KOPT-K1 (cell line): ENCODE measurements at regions not wholly inside any gene's neighbourhood (a gene's known extent, or its start where the extent isn't known, plus 50 kb on each side); places are given as distances from the start of the nearest gene placed in this dataset.
"Not testable (repeated sequence)": the region's sequence is repeated elsewhere in the genome, so short reads cannot be mapped to it uniquely, and the experiment has no call there.

ENCODE experiments used
- H3K27ac ChIP-seq: fragments of 200-600 bp; sonication (generic); 2 replicates; pipeline ENCODE4 v1.5.1; 2016; ENCODE audit warnings: antibody characterized with exemption, mild to moderate bottlenecking, low read depth, low read length; ENCODE audit not compliant: poor library complexity, severe bottlenecking
- H3K36me3 ChIP-seq: fragments of 200-600 bp; sonication (generic); 2 replicates; pipeline ENCODE4 v1.5.1; 2017; ENCODE audit warnings: antibody characterized with exemption, mild to moderate bottlenecking, low read length, moderate library complexity; ENCODE audit not compliant: insufficient read depth
- H3K9me3 ChIP-seq: fragments of 200-600 bp; sonication (generic); 2 replicates; pipeline ENCODE4 v1.5.1; 2017; ENCODE audit warnings: antibody characterized with exemption, low read length, mild to moderate bottlenecking; ENCODE audit not compliant: insufficient read depth, poor library complexity, severe bottlenecking

DNA sequence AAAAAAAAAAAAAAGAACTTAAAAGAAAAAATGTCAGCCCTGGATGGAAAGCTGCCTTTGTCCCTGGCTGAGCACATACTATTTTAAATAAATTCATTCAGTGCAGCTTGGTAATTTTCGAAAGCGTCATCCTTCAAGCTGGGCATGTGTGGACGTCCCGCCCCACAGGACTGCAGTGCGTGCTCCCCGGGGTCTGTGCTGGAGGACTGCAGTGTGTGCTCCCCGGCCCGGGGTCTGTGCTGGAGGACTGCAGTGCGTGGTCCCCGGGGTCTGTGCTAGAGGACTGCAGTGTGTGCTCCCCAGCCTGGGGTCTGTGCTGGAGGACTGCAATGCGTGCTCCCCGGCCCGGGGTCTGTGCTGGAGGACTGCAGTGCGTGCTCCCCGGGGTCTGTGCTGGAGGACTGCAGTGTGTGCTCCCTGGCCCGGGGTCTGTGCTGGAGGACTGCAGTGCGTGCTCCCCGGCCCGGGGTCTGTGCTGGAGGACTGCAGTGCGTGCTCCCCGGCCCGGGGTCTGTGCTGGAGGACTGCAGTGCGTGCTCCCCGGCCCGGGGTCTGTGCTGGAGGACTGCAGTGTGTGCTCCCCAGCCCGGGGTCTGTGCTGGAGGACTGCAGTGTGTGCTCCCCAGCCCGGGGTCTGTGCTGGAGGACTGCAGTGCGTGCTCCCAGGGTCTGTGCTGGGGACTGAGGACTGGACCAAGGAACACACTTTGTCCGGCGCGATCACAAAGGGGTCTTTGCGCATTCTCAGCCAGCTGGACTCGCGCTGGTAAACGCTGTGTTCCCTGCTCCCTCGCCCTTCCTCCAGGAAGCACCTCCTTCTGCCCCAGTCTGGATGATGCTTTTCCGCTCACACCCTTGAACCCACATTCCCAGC is 86.3 kb downstream of the CPN2 start:
- not testable (repeated sequence) for H3K36me3 ChIP-seq, H3K27ac ChIP-seq, H3K9me3 ChIP-seq

DNA sequence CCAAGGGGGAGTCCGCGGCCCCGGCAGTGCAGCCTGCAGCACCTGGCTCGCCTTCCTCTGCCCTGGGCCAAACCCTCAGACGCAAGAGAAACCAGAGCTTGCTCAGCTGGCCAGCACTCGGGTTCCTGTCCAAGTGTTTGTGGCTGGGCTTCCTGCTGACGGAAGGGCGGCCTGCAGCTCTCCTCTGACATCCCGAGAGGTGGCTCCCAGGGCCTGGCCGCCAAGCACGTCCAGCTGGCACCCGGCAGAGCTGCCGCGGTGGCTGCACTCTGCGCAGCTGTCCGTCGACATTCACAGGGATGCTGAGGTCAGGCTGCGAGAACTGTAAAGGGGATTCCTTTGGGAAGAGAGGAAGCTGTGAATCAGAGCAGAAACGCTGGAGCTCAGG is 85.6 kb downstream of the CPN2 start:
- H3K36me3 ChIP-seq: no peaks in the 10 kb centered on the region
- no peak overlapping the region for H3K27ac ChIP-seq
- no peaks in the 10 kb centered on the region for H3K9me3 ChIP-seq

DNA sequence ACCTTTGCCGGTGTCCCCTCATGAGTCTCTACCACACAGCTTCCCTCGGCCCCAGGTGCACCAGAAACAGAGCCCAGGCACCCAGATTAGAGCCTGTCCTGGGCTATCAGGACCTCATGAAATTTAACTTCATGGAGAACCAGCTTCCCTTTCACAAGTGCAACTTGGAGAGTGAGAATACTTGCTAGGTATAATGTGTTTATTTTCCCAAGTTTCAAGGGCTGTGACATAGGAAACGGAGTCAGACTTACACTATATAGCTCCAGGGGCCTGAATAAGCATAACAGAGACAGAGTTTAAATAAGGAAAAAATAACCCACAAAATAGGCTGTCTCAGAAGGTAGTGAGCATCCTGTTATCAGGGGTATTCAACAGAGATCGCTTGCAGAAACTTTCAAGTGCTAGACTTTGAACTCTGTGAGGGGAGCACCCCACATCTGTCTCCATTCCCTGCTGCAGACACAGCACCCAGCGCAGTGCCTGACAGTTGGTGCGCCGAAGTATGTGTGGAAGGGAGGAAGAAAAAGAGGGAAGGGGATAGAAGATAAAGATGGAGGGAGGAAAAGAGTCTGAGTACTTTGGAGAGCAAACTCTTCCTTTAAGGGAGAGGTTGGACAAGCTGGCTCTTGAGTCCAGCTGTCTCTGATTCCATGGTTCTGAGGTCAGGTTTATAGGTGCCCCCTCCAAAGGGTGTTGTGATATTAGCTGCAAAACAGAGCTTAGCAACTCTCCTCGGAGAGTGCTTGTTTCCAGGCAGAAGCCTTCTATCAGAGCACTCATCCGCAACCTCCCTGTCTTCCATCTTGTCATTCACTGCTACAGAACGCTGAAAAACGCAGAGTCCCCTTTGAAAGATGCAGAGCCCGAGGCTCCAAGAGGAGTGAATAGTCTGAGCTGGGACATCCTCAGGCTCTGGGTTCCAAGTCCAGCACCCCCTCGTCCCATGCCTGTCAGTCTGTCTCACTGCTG is 84.8 kb downstream of the CPN2 start:
- no peaks in the 10 kb centered on the region for H3K9me3 ChIP-seq
- H3K36me3 ChIP-seq: no peaks in the 10 kb centered on the region
- H3K27ac ChIP-seq: no peak overlapping the region

DNA sequence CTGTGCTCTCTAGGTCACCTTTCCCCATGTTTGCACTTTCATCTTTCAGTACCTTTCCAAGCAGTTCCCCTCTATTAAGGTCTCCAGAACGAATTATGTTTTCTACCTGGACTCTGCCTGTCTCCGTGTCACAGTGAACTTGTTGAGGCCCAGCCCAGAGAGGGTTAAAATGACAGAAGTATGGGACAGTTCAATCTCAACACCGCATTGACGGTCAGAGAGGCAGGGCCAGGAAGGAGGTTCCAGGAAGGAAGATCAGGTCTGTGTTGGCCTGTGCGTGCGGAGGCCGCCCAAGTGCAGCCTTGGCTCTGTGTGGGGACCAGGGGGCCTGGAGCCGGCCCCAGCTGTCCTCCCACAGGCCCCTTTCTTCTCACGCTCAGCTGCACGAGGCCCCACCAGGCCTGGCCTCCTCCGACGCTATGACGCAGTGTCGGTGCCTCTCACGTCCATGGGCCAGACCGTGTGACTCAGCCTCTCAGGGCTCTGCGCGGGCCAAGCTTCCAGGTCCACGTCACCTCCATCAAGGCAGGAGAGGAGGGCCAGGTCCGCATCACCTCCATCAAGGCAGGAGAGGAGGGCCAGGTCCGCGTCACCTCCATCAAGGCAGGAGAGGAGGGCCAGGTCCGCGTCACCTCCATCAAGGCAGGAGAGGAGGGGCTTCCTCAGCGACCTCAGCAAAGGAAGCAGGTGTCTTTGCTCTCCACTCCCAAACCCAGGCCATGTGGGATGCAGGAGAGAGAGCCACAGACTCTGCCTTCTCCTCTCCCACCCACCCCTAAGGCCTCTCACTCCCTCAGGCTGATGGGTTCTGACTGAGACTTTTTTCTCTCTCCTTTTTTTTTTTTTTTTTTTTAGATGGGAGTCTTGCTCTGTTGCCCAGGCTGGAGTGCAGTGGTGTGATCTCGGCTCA is 83.1 kb downstream of the CPN2 start:
- Histone ChIP-seq H3K9me3 (no peaks in the 10 kb centered on the region), H3K27ac (no peak overlapping the region), H3K36me3 (no peaks in the 10 kb centered on the region)

DNA sequence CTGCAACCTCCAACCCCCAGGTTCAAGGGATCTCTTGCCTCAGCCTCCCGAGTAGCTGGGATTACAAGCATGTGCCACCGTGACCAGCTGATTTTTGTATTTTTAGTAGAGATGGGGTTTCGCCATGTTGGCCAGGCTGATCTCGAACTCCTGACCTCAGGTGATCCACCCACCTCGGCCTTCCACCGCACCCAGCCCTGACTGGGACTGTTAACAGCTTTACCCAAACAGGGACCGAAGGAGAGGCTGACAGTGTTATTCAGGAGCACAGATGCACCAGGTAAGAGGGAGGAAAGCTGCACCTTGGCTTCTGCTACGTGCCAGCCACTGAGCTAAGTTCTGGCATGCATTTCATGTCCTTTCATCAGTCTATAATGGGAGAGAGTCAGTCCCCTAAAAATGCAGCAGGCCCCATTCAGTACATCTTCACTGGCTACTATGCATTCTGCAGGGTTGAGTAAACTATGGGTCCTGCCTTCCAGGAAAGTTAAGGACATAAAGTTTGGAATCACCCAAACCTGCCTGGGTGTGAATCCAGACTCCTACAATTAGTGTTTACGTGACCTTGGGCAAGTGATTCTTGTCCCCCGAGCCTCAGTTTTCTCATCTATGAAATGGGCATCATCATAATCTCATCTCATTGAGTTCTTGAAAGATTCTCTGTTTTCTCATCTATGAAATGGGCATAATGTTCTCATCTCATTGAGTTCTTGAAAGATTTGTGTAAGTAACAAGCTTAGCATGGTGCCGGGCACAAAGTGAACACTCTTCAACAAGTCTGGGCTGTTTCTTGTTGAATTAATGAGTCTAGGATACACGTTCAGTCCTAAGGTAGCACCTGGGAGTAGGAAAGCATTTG is 82.2 kb downstream of the CPN2 start:
- H3K36me3 ChIP-seq: no peaks in the 10 kb centered on the region
- H3K9me3 ChIP-seq: no peaks in the 10 kb centered on the region
- H3K27ac ChIP-seq: no peak overlapping the region

DNA sequence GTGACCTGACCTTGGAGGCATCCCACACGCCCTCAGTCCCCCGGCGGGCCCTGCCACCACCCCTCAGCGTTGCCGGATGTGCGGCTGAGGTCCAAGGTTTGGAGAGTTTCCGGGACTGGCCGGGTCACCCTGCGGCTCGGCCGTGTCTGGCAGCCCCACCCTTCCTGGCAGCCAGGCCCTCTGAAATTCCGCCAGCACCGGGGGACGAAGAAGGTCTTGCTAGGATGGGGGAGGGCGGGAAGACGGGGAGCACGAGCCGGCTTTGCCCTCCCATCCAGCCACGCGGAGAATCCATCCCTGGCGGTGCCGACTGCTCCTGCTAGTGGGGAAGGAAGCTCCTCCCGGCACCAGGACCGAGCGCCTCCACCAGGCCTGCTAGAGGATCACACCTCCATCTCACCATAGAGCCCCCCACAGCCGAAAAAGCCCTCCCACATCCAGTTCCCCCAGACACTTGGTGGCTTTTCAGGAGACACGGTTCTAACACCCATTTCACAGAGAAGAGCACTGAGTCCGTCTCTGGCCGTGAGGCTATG is 81.5 kb downstream of the CPN2 start:
- H3K9me3 ChIP-seq: no peaks in the 10 kb centered on the region
- H3K36me3 ChIP-seq: no peaks in the 10 kb centered on the region
- no peak overlapping the region for H3K27ac ChIP-seq

DNA sequence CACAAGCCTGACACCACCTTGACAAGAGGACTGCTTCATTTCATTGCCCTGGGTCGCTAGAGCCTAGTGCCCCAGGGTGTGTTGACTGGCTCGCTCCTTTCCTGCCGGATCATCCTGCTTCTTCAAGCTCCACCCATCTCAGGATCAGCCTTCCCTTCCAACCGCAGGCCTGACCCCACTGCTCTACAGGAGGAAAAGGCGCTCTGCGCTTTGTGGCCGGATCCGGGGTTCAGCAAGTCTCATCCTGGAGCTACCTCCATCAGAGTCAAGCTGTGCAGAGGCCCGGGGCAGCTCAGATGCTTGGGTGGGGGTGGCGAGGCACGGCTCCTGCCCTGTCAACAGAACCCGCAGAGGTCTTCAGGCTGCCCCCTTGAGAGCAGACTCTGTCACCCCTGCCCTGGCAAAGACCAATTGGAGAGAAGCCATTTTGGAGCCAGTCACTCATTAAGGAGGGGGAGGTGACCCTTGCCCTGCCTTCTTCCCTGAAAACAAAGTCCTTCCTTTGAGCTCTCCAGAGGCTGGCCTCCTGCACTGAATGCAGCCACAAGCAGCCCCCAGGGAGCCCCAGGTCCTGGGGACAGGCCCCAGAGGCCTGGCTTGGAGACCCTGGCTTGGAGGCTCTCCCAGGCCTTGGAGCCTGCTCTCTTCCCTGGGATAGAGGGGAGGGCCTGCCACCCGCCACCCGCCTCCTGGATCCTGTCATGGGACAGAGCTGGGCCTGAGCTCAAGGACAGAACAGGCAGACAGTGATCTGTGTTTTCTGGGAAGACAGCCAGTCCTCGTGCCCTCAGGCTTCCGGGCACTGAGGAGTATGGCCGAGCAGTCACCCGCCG is 80.3 kb downstream of the CPN2 start:
- no peaks in the 10 kb centered on the region for H3K36me3 ChIP-seq
- no peaks in the 10 kb centered on the region for H3K9me3 ChIP-seq
- H3K27ac ChIP-seq: no peak overlapping the region

DNA sequence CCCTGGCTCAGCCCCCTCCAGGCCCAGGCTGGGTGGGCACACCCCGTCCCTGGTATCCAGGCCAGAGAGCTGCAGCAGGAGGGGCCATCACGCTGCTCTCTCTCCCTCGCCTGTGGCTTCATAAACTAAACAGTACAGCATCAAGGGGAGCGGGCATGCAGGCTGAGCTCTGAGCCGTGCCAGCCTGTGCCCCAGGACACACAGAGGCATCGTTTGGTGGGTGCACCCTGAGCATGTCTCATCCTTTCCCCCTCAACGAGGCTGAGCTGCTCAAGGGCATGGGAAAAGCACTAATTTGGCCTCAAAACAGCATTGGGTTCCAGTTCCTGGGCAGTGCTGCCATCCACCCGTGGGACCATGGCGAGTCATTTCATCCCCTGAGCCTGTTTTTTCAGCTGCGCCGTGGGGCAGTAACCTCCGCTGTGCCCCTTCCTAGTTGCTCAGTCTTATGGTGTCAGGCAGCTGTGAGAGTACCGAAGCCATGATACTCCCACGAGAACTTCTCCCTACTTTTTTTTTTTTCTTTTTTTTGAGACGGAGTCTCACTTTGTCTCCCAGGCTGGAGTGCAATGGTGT is 79.6 kb downstream of the CPN2 start:
- Histone ChIP-seq H3K36me3 (no peaks in the 10 kb centered on the region), H3K27ac (no peak overlapping the region)

DNA sequence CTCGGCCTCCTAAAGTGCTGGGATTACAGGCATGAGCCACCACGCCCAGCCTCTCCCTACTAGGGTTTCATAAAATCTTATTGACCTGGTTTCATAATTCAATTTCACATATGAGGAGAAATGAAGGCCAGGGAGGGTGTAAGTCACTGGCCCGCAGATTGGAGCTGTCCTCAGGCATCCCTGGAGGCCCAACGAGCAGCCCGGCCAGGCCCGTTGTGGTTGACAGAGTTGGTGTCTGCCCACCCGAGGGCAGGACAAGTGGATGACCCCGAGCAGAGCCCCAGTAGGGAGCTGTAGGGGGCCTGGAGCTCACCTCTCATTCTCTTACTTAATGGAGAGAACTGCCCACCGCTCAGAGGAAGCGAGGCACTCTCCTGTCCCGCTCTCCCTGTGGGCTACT is 78.9 kb downstream of the CPN2 start:
- Histone ChIP-seq H3K9me3 (no peaks in the 10 kb centered on the region), H3K36me3 (no peaks in the 10 kb centered on the region), H3K27ac (no peak overlapping the region)

More for the DNA sequence above, 79.6 kb downstream of the CPN2 start:
- H3K9me3 ChIP-seq: no peaks in the 10 kb centered on the region

DNA sequence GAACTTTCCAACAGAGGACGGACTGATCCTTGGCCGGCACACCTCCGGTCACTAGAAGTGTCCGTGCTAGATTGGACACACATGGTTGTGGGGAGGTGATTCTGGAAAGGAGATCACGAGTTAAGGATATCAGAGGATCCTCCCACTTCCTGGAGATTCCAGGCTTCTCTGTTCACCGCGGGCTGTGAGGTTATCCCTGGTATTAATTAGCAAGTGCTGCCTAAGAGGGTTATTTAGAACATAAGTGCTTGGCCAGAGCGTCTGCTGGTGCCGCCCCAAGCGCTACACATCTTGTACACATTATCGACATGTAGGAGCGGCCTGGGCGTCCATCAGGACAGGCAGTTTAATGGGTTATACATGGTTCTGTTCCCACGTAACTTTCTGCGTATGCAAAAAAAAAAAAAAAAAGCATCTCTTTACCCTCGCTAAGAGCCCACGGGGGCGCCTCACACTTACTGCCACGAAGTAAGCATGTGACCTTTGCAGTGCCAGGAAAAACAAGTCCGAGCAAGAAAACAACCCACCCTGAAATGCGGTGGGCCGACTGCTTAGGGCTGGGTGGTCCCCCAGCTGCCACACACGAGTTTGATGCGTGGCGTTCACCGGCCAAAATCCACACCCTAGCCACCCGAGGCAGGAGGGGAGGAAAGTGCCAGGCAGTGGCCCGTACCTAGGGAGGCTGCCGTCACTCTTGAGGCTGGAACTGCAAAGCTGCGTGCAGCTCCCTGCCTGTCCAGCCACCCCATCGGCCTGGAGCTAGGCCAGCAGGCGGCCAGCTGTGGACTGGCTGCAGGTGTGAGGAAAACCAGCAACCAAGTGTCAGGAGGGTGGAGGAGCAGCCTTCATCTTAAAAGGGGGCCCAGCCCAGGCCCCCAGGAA is 78.0 kb downstream of the CPN2 start:
- Histone ChIP-seq H3K9me3 (no peaks in the 10 kb centered on the region), H3K36me3 (no peaks in the 10 kb centered on the region), H3K27ac (no peak overlapping the region)

DNA sequence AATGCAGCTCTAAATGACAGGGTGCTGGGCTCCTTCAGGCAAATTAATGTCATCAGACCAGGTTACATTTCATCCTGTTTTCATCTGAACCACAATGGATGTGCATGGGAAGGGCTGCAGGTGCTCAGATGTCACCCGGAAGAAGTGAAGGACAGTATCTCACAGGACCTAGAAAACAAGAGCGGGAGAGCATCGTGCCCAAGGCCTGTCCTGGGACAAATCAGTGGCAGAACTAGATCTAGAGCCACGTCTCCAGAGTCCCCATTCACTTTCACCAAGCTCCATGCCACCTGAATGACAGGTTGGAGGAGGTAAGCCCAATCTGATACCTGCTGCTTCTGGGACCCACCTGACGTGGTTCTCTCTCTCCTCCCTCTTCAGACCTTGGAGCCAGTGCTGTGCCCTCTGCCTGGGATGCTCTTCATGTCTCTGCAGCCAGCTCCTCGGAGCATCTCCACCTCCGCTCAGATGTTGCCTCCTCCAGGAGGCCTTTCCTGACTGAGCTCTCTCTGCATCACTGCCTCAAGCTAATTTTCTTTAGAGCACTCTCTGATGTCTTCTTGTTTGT is 77.3 kb downstream of the CPN2 start:
- Histone ChIP-seq H3K36me3 (no peaks in the 10 kb centered on the region), H3K9me3 (no peaks in the 10 kb centered on the region), H3K27ac (no peak overlapping the region)
